Naive thymus-derived CD4-positive, alpha-beta T cell (primary cell): ENCODE measurements at regions not wholly inside any gene's neighbourhood (a gene's known extent, or its start where the extent isn't known, plus 50 kb on each side); places are given as distances from the start of the nearest gene placed in this dataset.

Experiments used
- ATAC-seq: fragments of 150-1000 bp; cut with Tn5 transposase; 2 replicates; pipeline ENCODE4 v1.10.0; 2021; ENCODE audit warnings: mild to moderate bottlenecking, moderate library complexity
- CTCF ChIA-PET: fragments of 350-600 bp; sonication (Branson Sonifier 250); formaldehyde crosslinking; loops from one replicate; lab custom pipeline; 2021; ENCODE audit warnings: antibody characterized with exemption; lab: Charles Lee
- POLR2A ChIA-PET: fragments of 350-600 bp; sonication (Branson Sonifier 250); formaldehyde crosslinking; loops from one replicate; lab custom pipeline; 2021; ENCODE audit warnings: antibody characterized with exemption, inconsistent platforms; lab: Charles Lee
- DNase-seq, 9 donors: peaks; one replicate each; pipeline versions ENCODE4 v3.0.0 to v3.0.0-alpha.2; 2020 to 2022; ENCODE audit warnings: mixed read lengths in 1 of 9
- H3K27ac ChIP-seq: one replicate; pipeline ENCODE4 v1.7.0; 2013; ENCODE audit warnings: mild to moderate bottlenecking, low read depth, low read length, moderate library complexity
- H3K27me3 ChIP-seq, 2 donors: one replicate each; pipeline ENCODE4 v1.7.0; 2013; ENCODE audit warnings: low read length in 2 of 2, mild to moderate bottlenecking in 2 of 2, moderate library complexity in 2 of 2; ENCODE audit not compliant: control insufficient read depth in 2 of 2, insufficient read depth in 2 of 2
- H3K36me3 ChIP-seq, 3 experiments: 1 replicate in 2 of 3; 2 replicates in 1 of 3; pipeline ENCODE4 v1.7.0; 2013; ENCODE audit warnings: low read length in 3 of 3, mild to moderate bottlenecking in 3 of 3, moderate library complexity in 1 of 3; ENCODE audit not compliant: insufficient read depth in 3 of 3, control insufficient read depth in 2 of 3
- H3K4me1 ChIP-seq, 2 donors: one replicate each; pipeline ENCODE4 v1.7.0; 2013; ENCODE audit warnings: low read length in 2 of 2, mild to moderate bottlenecking in 2 of 2, moderate library complexity in 1 of 2; ENCODE audit not compliant: control insufficient read depth in 2 of 2, insufficient read depth in 2 of 2
- H3K4me3 ChIP-seq: 2 replicates; pipeline ENCODE4 v1.7.0; 2013; ENCODE audit warnings: mild to moderate bottlenecking, low read length
- H3K9me3 ChIP-seq, 3 experiments: 1 replicate in 2 of 3; 2 replicates in 1 of 3; pipeline ENCODE4 v1.7.0; 2013; ENCODE audit warnings: low read length in 3 of 3; ENCODE audit not compliant: control insufficient read depth in 2 of 3
- H3K27ac Mint-ChIP-seq, 9 donors: one replicate each; pipeline ENCODE4 v1.8.0; 2020 to 2022; ENCODE audit warnings: mixed read lengths in 9 of 9, mild to moderate bottlenecking in 8 of 9, moderate library complexity in 5 of 9, inconsistent platforms in 2 of 9
- H3K27me3 Mint-ChIP-seq, 5 donors: one replicate each; pipeline ENCODE4 v1.8.0; 2021 to 2022; ENCODE audit warnings: mixed read lengths in 5 of 5, mild to moderate bottlenecking in 1 of 5
- H3K36me3 Mint-ChIP-seq, 5 donors: one replicate each; pipeline ENCODE4 v1.8.0; 2020 to 2022; ENCODE audit warnings: mixed read lengths in 5 of 5, mild to moderate bottlenecking in 3 of 5, inconsistent platforms in 1 of 5
- H3K4me1 Mint-ChIP-seq, 7 donors: one replicate each; pipeline ENCODE4 v1.8.0; 2020 to 2022; ENCODE audit warnings: mixed read lengths in 7 of 7, mild to moderate bottlenecking in 3 of 7, inconsistent platforms in 1 of 7
- H3K4me3 Mint-ChIP-seq, 10 donors: one replicate each; pipeline ENCODE4 v1.8.0; 2020 to 2022; ENCODE audit warnings: mild to moderate bottlenecking in 10 of 10, mixed read lengths in 10 of 10, moderate library complexity in 6 of 10, inconsistent platforms in 2 of 10
- H3K9me3 Mint-ChIP-seq, 11 donors: one replicate each; pipeline ENCODE4 v1.8.0; 2020 to 2022; ENCODE audit warnings: mixed read lengths in 11 of 11, mild to moderate bottlenecking in 4 of 11, inconsistent platforms in 1 of 11, moderate library complexity in 1 of 11
- intact Hi-C, 2 donors: fragments of 100-400 bp; cut with micrococcal nuclease; formaldehyde crosslinking; loops; one replicate each; pipeline ENCODE4 v1.15.1; 2023

DNA sequence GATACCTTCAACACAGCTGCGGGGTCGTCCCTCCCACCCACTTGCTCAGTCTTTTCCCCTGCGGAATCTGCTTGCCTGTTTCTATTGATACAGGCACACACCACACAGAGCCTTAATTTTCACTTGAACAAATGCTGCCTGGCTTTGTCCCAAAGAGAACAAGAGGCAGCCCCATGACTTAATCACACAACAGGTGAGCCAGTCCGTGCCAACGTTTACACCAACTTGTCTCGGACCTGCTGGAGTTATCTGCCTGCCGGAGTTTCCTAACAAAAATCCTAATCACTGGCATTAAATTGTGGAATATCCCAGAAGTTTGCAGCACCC is 186.8 kb upstream of the RREB1 start:
- no peak for ATAC-seq
- Histone ChIP-seq H3K27ac (no peak overlapping the region), H3K9me3 (no peaks in the 10 kb centered on the region), H3K4me1 (peaks cover 0 to 10% of the 10 kb centered on the region in 2 donors), H3K36me3 (no peaks in the 10 kb centered on the region), H3K27me3 (no peaks in the 10 kb centered on the region), H3K4me3 (no peak overlapping the region)
- CTCF ChIA-PET: no interaction called here
- POLR2A ChIA-PET: no interaction called here
- H3K27me3 Mint-ChIP-seq: peaks cover 0 to 21% (median 0%) of the 10 kb centered on the region in 5 donors
- H3K9me3 Mint-ChIP-seq: peaks cover 0 to 6% (median 0%) of the 10 kb centered on the region in 11 donors
- no peak overlapping the region for H3K27ac Mint-ChIP-seq
- intact Hi-C loops: no loop called here
- no peak overlapping the region for H3K4me3 Mint-ChIP-seq
- no peaks in the 10 kb centered on the region for H3K36me3 Mint-ChIP-seq
- no peak for DNase-seq
- peaks cover 7 to 20% (median 16%) of the 10 kb centered on the region in 7 donors for H3K4me1 Mint-ChIP-seq

DNA sequence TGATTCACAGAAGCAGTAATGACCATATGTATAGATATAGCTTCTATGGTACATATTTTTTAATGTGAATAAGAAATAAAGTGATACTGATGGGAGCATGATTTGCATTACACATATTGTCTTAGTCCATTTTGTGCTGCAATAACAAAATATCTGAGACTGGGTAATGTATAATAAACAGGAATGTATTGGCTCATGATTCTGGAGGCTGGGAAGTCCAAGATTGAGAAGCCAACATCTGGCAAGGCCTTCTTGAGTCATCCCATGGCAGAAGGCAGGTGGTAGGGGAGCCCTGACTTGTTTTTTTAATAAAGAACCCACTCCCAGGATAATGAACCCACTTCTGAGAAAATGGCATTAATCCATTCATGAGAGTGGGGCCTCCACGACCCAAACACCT is 185.6 kb upstream of the RREB1 start:
- ChIA-PET POLR2A (no interaction called here), CTCF (no interaction called here)
- Histone ChIP-seq H3K4me1 (peaks cover 0 to 7% of the 10 kb centered on the region in 2 donors), H3K27ac (no peak overlapping the region), H3K4me3 (no peak overlapping the region), H3K27me3 (no peaks in the 10 kb centered on the region), H3K36me3 (no peaks in the 10 kb centered on the region), H3K9me3 (no peaks in the 10 kb centered on the region)
- Mint-ChIP-seq H3K27ac (no peak overlapping the region), H3K36me3 (no peaks in the 10 kb centered on the region), H3K4me1 (peaks cover 6 to 16% (median 11%) of the 10 kb centered on the region in 7 donors), H3K4me3 (no peak overlapping the region), H3K9me3 (peaks cover 0 to 6% (median 0%) of the 10 kb centered on the region in 11 donors), H3K27me3 (peaks cover 0 to 30% (median 0%) of the 10 kb centered on the region in 5 donors)
- no peak for DNase-seq
- ATAC-seq: no peak
- intact Hi-C loops: no loop called here

DNA sequence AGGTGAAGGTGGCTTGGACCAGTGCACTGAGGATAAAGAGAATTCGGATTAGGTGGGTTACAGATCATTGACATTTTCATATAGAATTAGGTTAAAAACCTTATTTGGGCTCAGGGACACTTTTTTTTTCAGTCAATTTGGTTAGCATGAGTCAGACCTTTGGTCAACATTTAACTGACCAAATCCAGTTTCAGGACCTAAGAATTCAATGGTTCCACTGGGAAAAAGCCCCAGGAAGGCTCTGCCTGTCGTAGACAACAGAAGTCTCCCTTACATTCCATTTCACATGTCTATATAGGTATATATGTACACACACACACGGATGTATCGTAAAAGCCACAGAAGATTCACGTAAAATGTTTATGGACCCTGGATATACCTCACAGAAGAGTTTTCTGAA is 184.2 kb upstream of the RREB1 start:
- Histone ChIP-seq H3K4me3 (no peak overlapping the region), H3K27ac (no peak overlapping the region), H3K36me3 (no peaks in the 10 kb centered on the region), H3K4me1 (peaks cover 0 to 2% of the 10 kb centered on the region in 2 donors), H3K9me3 (no peaks in the 10 kb centered on the region), H3K27me3 (no peaks in the 10 kb centered on the region)
- H3K4me3 Mint-ChIP-seq: no peak overlapping the region
- H3K4me1 Mint-ChIP-seq: peaks cover under 1 to 8% (median 7%) of the 10 kb centered on the region in 7 donors
- peaks cover 0 to 28% (median 4%) of the 10 kb centered on the region in 5 donors for H3K27me3 Mint-ChIP-seq
- H3K36me3 Mint-ChIP-seq: no peaks in the 10 kb centered on the region
- H3K27ac Mint-ChIP-seq: no peak overlapping the region
- H3K9me3 Mint-ChIP-seq: peaks cover 0 to 6% (median 0%) of the 10 kb centered on the region in 11 donors
- ChIA-PET POLR2A (no interaction called here), CTCF (no interaction called here)
- intact Hi-C loops: no loop called here
- no peak for ATAC-seq
- no peak for DNase-seq

DNA sequence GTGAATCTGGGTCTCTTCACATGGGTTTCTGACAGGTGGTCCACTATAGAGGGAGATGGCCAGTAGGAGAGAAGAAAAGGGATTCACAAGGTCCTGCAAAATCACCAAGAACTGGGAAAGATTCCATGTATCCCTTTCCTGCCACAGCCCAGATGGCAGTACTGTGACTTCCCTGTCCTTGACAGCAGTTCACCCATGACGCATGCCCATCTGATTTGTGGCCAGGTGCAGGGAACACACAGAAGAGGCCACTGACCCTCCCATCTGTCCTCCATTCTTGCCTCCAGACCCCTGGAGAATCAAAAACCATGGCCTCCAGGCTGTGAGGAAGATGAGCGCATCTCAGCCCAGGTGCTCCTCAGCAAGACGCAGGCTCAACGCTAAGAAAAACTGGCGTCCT is 183.1 kb upstream of the RREB1 start:
- ChIA-PET POLR2A (no interaction called here), CTCF (no interaction called here)
- H3K9me3 Mint-ChIP-seq: peaks cover 0 to 6% (median 0%) of the 10 kb centered on the region in 11 donors
- H3K27ac Mint-ChIP-seq: no peak overlapping the region
- H3K4me1 Mint-ChIP-seq: peaks cover 0 to 7% (median 6%) of the 10 kb centered on the region in 7 donors
- H3K27me3 Mint-ChIP-seq: peaks cover 3 to 31% (median 4%) of the 10 kb centered on the region in 5 donors
- no peak overlapping the region for H3K4me3 Mint-ChIP-seq
- intact Hi-C loops: loop anchor here in 1 of 2 donors (5.0 kb wide), 1 partner anchor 318 kb away; no protein-coding TSS in a partner anchor
- no peak for ATAC-seq
- Histone ChIP-seq H3K36me3 (no peaks in the 10 kb centered on the region), H3K27me3 (no peaks in the 10 kb centered on the region), H3K4me3 (no peak overlapping the region), H3K27ac (no peak overlapping the region), H3K4me1 (no peaks in the 10 kb centered on the region), H3K9me3 (no peaks in the 10 kb centered on the region)
- no peaks in the 10 kb centered on the region for H3K36me3 Mint-ChIP-seq
- no peak for DNase-seq

DNA sequence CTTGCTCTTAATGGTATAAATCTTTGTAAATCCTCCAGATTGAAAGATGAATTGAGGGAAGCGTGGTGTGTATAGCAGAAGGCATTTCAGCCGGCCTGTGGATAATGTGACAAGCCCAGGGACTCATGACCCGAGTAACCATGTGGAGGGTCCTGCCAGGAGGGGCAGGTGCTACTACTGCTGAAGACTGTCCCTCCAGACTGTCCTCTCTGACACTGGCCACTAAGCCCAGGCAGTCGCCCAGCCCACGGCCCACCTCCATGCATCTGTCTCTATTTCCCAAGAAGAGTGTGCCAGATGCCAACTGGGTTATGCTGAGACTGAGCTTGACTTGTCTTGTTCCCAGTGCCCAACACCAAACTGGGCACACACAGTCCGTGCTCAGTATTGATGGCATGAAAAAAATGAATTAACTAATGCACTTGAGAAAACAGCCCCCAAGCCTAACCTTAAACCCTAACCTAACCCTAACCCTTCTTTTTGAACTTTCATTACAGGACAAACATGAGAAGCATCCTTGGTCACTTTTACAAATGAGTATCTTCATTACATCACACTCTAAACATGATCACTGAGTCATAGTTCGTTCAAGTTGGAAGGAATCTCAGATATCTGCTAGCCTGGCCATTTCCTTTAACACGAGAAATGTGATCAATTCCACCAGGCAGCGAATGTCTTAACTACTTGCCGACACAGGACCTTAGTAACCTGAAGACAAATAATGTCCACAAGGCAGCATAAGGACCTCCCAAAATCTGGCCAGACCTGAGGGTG is 182.2 kb upstream of the RREB1 start:
- no peak overlapping the region for H3K4me3 ChIP-seq
- no peak overlapping the region for H3K27ac Mint-ChIP-seq
- ATAC-seq (no peak), DNase-seq (no peak)
- intact Hi-C loops: loop anchor here in 1 of 2 donors (5.0 kb wide), 1 partner anchor 317 kb away; no protein-coding TSS in a partner anchor
- no peaks in the 10 kb centered on the region for H3K9me3 ChIP-seq
- ChIA-PET POLR2A (no interaction called here), CTCF (no interaction called here)
- H3K4me1 Mint-ChIP-seq: peaks cover 0 to 4% (median 0%) of the 10 kb centered on the region in 7 donors
- peaks cover 0 to 4% (median 0%) of the 10 kb centered on the region in 11 donors for H3K9me3 Mint-ChIP-seq
- H3K36me3 Mint-ChIP-seq: no peaks in the 10 kb centered on the region
- peaks cover 4 to 22% (median 9%) of the 10 kb centered on the region in 5 donors for H3K27me3 Mint-ChIP-seq
- H3K27me3 ChIP-seq: no peaks in the 10 kb centered on the region
- H3K4me1 ChIP-seq: no peaks in the 10 kb centered on the region
- no peaks in the 10 kb centered on the region for H3K36me3 ChIP-seq
- no peak overlapping the region for H3K27ac ChIP-seq
- H3K4me3 Mint-ChIP-seq: no peak overlapping the region

DNA sequence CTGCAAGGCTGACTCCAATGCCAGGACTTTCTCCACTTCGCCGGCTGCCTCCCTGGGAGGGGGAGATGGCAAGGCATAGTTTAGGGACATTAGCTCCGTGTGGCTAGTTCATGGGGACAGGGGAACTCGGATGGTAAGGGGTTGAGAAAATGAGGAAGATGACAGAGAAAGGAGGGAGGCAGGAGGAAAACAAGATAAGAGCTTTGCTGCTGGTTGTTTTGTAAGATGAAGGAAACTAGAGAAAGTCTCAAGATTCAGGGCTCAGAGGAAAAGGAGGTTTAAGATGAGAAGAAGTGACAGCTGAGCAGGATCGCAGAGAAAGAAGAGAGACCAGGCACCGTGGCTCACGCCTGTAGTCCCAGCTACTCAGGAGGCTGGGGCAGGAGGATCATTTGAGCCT is 180.9 kb upstream of the RREB1 start:
- H3K36me3 Mint-ChIP-seq: no peaks in the 10 kb centered on the region
- no peak overlapping the region for H3K4me3 ChIP-seq
- H3K27me3 Mint-ChIP-seq: peaks cover 4 to 23% (median 9%) of the 10 kb centered on the region in 5 donors
- no peaks in the 10 kb centered on the region for H3K4me1 ChIP-seq
- ChIA-PET POLR2A (no interaction called here), CTCF (no interaction called here)
- no peak overlapping the region for H3K4me3 Mint-ChIP-seq
- ATAC-seq (no peak), DNase-seq (no peak)
- peaks cover 0 to 4% (median 0%) of the 10 kb centered on the region in 11 donors for H3K9me3 Mint-ChIP-seq
- H3K27ac ChIP-seq: no peak overlapping the region
- H3K9me3 ChIP-seq: no peaks in the 10 kb centered on the region
- no peak overlapping the region for H3K27ac Mint-ChIP-seq
- H3K36me3 ChIP-seq: no peaks in the 10 kb centered on the region
- peaks cover 0 to 4% (median 0%) of the 10 kb centered on the region in 7 donors for H3K4me1 Mint-ChIP-seq
- no peaks in the 10 kb centered on the region for H3K27me3 ChIP-seq
- intact Hi-C loops: loop anchor here in 1 of 2 donors (5.0 kb wide), 1 partner anchor 315 kb away; no protein-coding TSS in a partner anchor
